Esophagus muscularis mucosa (tissue), 4 donors: ENCODE measurements at regions not wholly inside any gene's neighbourhood (a gene's known extent, or its start where the extent isn't known, plus 50 kb on each side); places are given as distances from the start of the nearest gene placed in this dataset.
"Not testable (repeated sequence)": the region's sequence is repeated elsewhere in the genome, so short reads cannot be mapped to it uniquely, and the experiment has no call there.

Experiments
- DNase-seq: peaks from one replicate; pipeline ENCODE4 v3.0.0-alpha.2; 2017; ENCODE audit errors: extremely low spot score
- H3K27ac ChIP-seq, 4 donors: fragments of 200-600 bp; sonication (generic); replicated peaks in 1 of 4; 1 replicate in 3 of 4; 2 replicates in 1 of 4; pipeline ENCODE4 v1.5.1; 2016 to 2019; ENCODE audit warnings: mild to moderate bottlenecking in 1 of 4
- H3K27me3 ChIP-seq, 4 donors: fragments of 200-600 bp; sonication (generic); one replicate each; pipeline versions ENCODE4 v1.5.1 to v1.6.0; 2016 to 2019
- H3K36me3 ChIP-seq, 4 donors: fragments of 200-600 bp; sonication (generic); one replicate each; pipeline ENCODE4 v1.5.1; 2016 to 2019
- H3K4me1 ChIP-seq, 4 donors: fragments of 200-600 bp; sonication (generic); one replicate each; pipeline ENCODE4 v1.5.1; 2016 to 2019
- H3K4me3 ChIP-seq, 4 donors: fragments of 200-600 bp; sonication (generic); 1 replicate in 2 of 4; 2 replicates in 2 of 4; pipeline ENCODE4 v1.5.1; 2016 to 2019; ENCODE audit warnings: mild to moderate bottlenecking in 4 of 4, moderate library complexity in 1 of 4
- H3K9me3 ChIP-seq, 4 donors: fragments of 200-600 bp; sonication (generic); 1 replicate in 3 of 4; 2 replicates in 1 of 4; pipeline ENCODE4 v1.5.1; 2016 to 2019
- CTCF ChIP-seq, 3 experiments: fragments of 200-600 bp in 2 of 3; fragments of 450-650 bp in 1 of 3; sonication (generic) in 2 of 3; IDR thresholded peaks; one replicate each; pipeline ENCODE4 v1.5.1; 2017 to 2019; ENCODE audit warnings: antibody characterized with exemption in 3 of 3, mild to moderate bottlenecking in 2 of 3, moderate library complexity in 1 of 3
- EP300 ChIP-seq: sonication (generic); formaldehyde crosslinking; IDR thresholded peaks from one replicate; pipeline ENCODE4 v1.6.1; 2017; ENCODE audit warnings: antibody characterized with exemption
- POLR2A ChIP-seq: fragments of 450-650 bp; IDR thresholded peaks from one replicate; pipeline ENCODE4 v1.6.1; 2017; ENCODE audit warnings: antibody characterized with exemption, moderate library complexity, mild to moderate bottlenecking, low read depth
- POLR2AphosphoS5 ChIP-seq, 2 donors: sonication (generic); formaldehyde crosslinking; IDR thresholded peaks; one replicate each; pipeline ENCODE4 v1.6.1; 2017; ENCODE audit warnings: antibody characterized with exemption in 2 of 2
- WGBS: methylation state at CpG from one replicate; pipeline ENCODE4 v1.1.5; 2018; 5-methylcytosine and 5-hydroxymethylcytosine counted together
- intact Hi-C: fragments of 100-400 bp; cut with DNase I; formaldehyde crosslinking; loops from one replicate; pipeline ENCODE4 v1.15.1; 2023

GRCh38 chr1:238439511-238439910 is 548.8 kb upstream of the ZP4 start:
- no peaks in the 10 kb centered on the region for H3K36me3 ChIP-seq
- H3K27me3 ChIP-seq = no peaks in the 10 kb centered on the region
- H3K27ac ChIP-seq = no peak overlapping the region
- H3K4me1 ChIP-seq = no peaks in the 10 kb centered on the region
- TF ChIP-seq POLR2AphosphoS5 (IDR thresholded peaks at IDR 0.05) = no peak
- TF ChIP-seq EP300 = no peak
- no peak for TF ChIP-seq POLR2A
- TF ChIP-seq CTCF (IDR thresholded peaks at IDR 0.05) = no peak
- H3K9me3 ChIP-seq = no peaks in the 10 kb centered on the region
- intact Hi-C loops = no loop called here
- no peak overlapping the region for H3K4me3 ChIP-seq
- DNase-seq = no peak

GRCh38 chr1:238438311-238439270 is 547.9 kb upstream of the ZP4 start:
- H3K4me1 ChIP-seq = no peaks in the 10 kb centered on the region
- no peaks in the 10 kb centered on the region for H3K36me3 ChIP-seq
- TF ChIP-seq POLR2A (no peak), EP300 (no peak), CTCF (IDR thresholded peaks at IDR 0.05) (no peak), POLR2AphosphoS5 (IDR thresholded peaks at IDR 0.05) (no peak)
- WGBS = 62% methylated on average over 5 of the region's 5 CpGs
- no peak for DNase-seq
- H3K9me3 ChIP-seq = no peaks in the 10 kb centered on the region
- H3K27ac ChIP-seq = no peak overlapping the region
- intact Hi-C loops = no loop called here
- H3K27me3 ChIP-seq = no peaks in the 10 kb centered on the region
- no peak overlapping the region for H3K4me3 ChIP-seq

GRCh38 chr1:238429703-238430102 is 539.0 kb upstream of the ZP4 start:
- H3K9me3 ChIP-seq, H3K27ac ChIP-seq, H3K27me3 ChIP-seq, H3K4me3 ChIP-seq, H3K36me3 ChIP-seq, DNase-seq, intact Hi-C loops, H3K4me1 ChIP-seq: not testable (repeated sequence)
- 75% methylated on average over 2 of the region's 2 CpGs for WGBS

GRCh38 chr1:238419209-238419608 is 528.5 kb upstream of the ZP4 start:
- Histone ChIP-seq H3K27ac (no peak overlapping the region), H3K4me3 (no peak overlapping the region), H3K4me1 (no peaks in the 10 kb centered on the region), H3K27me3 (no peaks in the 10 kb centered on the region), H3K36me3 (no peaks in the 10 kb centered on the region), H3K9me3 (no peaks in the 10 kb centered on the region)
- TF ChIP-seq POLR2A (no peak), CTCF (IDR thresholded peaks at IDR 0.05) (no peak), POLR2AphosphoS5 (IDR thresholded peaks at IDR 0.05) (no peak), EP300 (no peak)
- intact Hi-C loops = no loop called here
- DNase-seq = no peak
- 56% methylated on average over 3 of the region's 3 CpGs for WGBS

GRCh38 chr1:238409932-238410331 is 519.2 kb upstream of the ZP4 start:
- no peak overlapping the region for H3K27ac ChIP-seq

More at GRCh38 chr1:238409932-238410331, 519.2 kb upstream of the ZP4 start:
- no peak overlapping the region for H3K4me3 ChIP-seq
- WGBS = 38% methylated on average over 5 of the region's 5 CpGs
- peaks cover 0 to 10% (median 8%) of the 10 kb centered on the region in 4 donors for H3K4me1 ChIP-seq
- H3K27me3 ChIP-seq = no peaks in the 10 kb centered on the region
- TF ChIP-seq POLR2AphosphoS5 (IDR thresholded peaks at IDR 0.05) = no peak
- no peak for TF ChIP-seq CTCF (IDR thresholded peaks at IDR 0.05)
- no peak for TF ChIP-seq POLR2A
- no peak for TF ChIP-seq EP300
- H3K36me3 ChIP-seq = no peaks in the 10 kb centered on the region
- H3K9me3 ChIP-seq = no peaks in the 10 kb centered on the region
- intact Hi-C loops = no loop called here
- DNase-seq = no peak
